ENCODE measurements at regions not wholly inside any gene's neighbourhood (a gene's known extent, or its start where the extent isn't known, plus 50 kb on each side); places are given as distances from the start of the nearest gene placed in this dataset.

- Histone ChIP-seq H3K27ac (ENCODE audit: low read depth, low read length) (no peak overlapping the region), H2AFZ (ENCODE audit: low read depth, low read length, poor library complexity, severe bottlenecking) (no peak overlapping the region), H3K9me2 (ENCODE audit: insufficient read depth) (no peaks in the 10 kb centered on the region), H4K20me1 (ENCODE audit: insufficient read depth) (no peaks in the 10 kb centered on the region), H3K4me1 (ENCODE audit: control insufficient read depth in 1 of 2, insufficient read depth in 2 of 2, low read length in 2 of 2) (no peaks in the 10 kb centered on the region), H3K36me3 (ENCODE audit: control insufficient read depth in 1 of 2, insufficient read depth in 2 of 2, low read length in 2 of 2) (no peaks in the 10 kb centered on the region), H3K4me2 (ENCODE audit: low read length) (no peak overlapping the region), H3K9me3 (ENCODE audit: control insufficient read depth in 1 of 2, insufficient read depth in 1 of 2, low read depth in 1 of 2, low read length in 2 of 2) (no peaks in the 10 kb centered on the region), H3K4me3 (replicated peaks in 1 of 2; ENCODE audit: low read depth in 1 of 2, low read length in 2 of 2) (no peak overlapping the region), H3K27me3 (ENCODE audit: insufficient read depth, low read length) (no peaks in the 10 kb centered on the region), H3K79me2 (ENCODE audit: insufficient read depth, low read length) (no peaks in the 10 kb centered on the region), H3K9ac (ENCODE audit: low read length) (no peak overlapping the region)
- CTCF ChIA-PET, result no interaction called here
- no peak for DNase-seq (ENCODE audit: low read depth, low spot score)
- intact Hi-C loops (cut with micrococcal nuclease), result no loop called here
- no TSS peak for BruUV-seq (replicated peaks)
- TF ChIP-seq SIN3A (IDR thresholded peaks at IDR 0.05; ENCODE audit: low read depth), result no peak
- TF ChIP-seq FOSL1 (IDR thresholded peaks at IDR 0.05; ENCODE audit: low read depth), result no peak
- no peak for TF ChIP-seq EZH2phosphoT487 (IDR thresholded peaks at IDR 0.05; ENCODE audit: borderline replicate concordance)
- TF ChIP-seq POLR2AphosphoS5 (IDR thresholded peaks at IDR 0.05; ENCODE audit: low read depth, low read length), result no peak
- TF ChIP-seq, protein P1, sequence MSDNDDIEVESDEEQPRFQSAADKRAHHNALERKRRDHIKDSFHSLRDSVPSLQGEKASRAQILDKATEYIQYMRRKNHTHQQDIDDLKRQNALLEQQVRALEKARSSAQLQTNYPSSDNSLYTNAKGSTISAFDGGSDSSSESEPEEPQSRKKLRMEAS (IDR thresholded peaks at IDR 0.05), result no peak
- TF ChIP-seq POLR2A (IDR thresholded peaks at IDR 0.05; ENCODE audit: borderline replicate concordance, extremely low read depth, insufficient read depth, insufficient read length), result no peak
- no peak for TF ChIP-seq ELF1 (IDR thresholded peaks at IDR 0.05; ENCODE audit: borderline replicate concordance, low read depth)
- TF ChIP-seq, protein P2, sequence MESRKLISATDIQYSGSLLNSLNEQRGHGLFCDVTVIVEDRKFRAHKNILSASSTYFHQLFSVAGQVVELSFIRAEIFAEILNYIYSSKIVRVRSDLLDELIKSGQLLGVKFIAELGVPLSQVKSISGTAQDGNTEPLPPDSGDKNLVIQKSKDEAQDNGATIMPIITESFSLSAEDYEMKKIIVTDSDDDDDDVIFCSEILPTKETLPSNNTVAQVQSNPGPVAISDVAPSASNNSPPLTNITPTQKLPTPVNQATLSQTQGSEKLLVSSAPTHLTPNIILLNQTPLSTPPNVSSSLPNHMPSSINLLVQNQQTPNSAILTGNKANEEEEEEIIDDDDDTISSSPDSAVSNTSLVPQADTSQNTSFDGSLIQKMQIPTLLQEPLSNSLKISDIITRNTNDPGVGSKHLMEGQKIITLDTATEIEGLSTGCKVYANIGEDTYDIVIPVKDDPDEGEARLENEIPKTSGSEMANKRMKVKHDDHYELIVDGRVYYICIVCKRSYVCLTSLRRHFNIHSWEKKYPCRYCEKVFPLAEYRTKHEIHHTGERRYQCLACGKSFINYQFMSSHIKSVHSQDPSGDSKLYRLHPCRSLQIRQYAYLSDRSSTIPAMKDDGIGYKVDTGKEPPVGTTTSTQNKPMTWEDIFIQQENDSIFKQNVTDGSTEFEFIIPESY (IDR thresholded peaks at IDR 0.05; ENCODE audit: extremely low read depth, insufficient replicate concordance, low read length), result no peak
- no peak for TF ChIP-seq SRF (IDR thresholded peaks at IDR 0.05; ENCODE audit: low read depth)
- TF ChIP-seq CBX3 (IDR thresholded peaks at IDR 0.05; ENCODE audit: low read depth), result no peak
- TF ChIP-seq, protein P3, sequence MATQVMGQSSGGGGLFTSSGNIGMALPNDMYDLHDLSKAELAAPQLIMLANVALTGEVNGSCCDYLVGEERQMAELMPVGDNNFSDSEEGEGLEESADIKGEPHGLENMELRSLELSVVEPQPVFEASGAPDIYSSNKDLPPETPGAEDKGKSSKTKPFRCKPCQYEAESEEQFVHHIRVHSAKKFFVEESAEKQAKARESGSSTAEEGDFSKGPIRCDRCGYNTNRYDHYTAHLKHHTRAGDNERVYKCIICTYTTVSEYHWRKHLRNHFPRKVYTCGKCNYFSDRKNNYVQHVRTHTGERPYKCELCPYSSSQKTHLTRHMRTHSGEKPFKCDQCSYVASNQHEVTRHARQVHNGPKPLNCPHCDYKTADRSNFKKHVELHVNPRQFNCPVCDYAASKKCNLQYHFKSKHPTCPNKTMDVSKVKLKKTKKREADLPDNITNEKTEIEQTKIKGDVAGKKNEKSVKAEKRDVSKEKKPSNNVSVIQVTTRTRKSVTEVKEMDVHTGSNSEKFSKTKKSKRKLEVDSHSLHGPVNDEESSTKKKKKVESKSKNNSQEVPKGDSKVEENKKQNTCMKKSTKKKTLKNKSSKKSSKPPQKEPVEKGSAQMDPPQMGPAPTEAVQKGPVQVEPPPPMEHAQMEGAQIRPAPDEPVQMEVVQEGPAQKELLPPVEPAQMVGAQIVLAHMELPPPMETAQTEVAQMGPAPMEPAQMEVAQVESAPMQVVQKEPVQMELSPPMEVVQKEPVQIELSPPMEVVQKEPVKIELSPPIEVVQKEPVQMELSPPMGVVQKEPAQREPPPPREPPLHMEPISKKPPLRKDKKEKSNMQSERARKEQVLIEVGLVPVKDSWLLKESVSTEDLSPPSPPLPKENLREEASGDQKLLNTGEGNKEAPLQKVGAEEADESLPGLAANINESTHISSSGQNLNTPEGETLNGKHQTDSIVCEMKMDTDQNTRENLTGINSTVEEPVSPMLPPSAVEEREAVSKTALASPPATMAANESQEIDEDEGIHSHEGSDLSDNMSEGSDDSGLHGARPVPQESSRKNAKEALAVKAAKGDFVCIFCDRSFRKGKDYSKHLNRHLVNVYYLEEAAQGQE (IDR thresholded peaks at IDR 0.05; ENCODE audit: low read depth), result no peak
- TF ChIP-seq, protein P4, sequence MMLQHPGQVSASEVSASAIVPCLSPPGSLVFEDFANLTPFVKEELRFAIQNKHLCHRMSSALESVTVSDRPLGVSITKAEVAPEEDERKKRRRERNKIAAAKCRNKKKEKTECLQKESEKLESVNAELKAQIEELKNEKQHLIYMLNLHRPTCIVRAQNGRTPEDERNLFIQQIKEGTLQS (IDR thresholded peaks at IDR 0.05), result no peak
- no peak for TF ChIP-seq SP1 (IDR thresholded peaks at IDR 0.05; ENCODE audit: low read depth)
- no peak for TF ChIP-seq TCF7L2 (IDR thresholded peaks at IDR 0.05; ENCODE audit: borderline replicate concordance, extremely low read depth, insufficient read depth, insufficient read length)
- no peak for TF ChIP-seq EZH2 (IDR thresholded peaks at IDR 0.05)
- POLR2A ChIA-PET, result no interaction called here
- no peak for ATAC-seq
- RAD21 ChIA-PET (ENCODE audit: low non-redundant PET in 1 of 2, low total read pairs in 2 of 2, uncharacterized antibody in 2 of 2, unreplicated experiment in 2 of 2), result no interaction called here
Observed at GRCh38 chr5:110177729-110178128, 488.0 kb downstream of the MAN2A1 start.
